ENCODE measurements at regions not wholly inside any gene's neighbourhood (a gene's known extent, or its start where the extent isn't known, plus 50 kb on each side); places are given as distances from the start of the nearest gene placed in this dataset.

DNA sequence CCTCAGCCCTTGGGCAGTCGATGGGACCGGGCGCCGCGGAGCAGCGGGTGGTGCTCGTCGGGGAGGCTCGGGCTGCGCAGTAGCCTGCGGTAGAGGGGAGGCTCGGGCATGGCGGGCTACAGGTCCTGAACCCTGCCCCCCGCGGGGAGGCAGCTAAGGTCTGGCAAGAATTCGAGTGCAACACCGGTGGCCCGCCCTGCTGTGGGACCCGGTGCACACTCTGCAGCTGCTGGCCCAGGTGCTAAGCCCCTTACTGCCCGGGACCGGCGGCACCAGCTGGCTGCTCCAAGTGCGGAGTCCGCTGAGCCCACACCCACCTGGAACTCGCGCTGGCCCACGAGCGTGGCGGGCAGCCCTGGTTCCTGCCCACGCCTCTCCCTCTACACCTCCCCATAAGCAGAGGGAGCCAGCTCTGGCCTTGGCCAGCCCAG, 377.7 kb upstream of the RBMS3 start:
- H3K9me3 ChIP-seq (replicated peaks; ENCODE audit: low read length): no peaks in the 10 kb centered on the region
- H3K9ac ChIP-seq (ENCODE audit: low read depth, low read length): no peak overlapping the region
- no peaks in the 10 kb centered on the region for H3K4me1 ChIP-seq (ENCODE audit: control insufficient read depth, insufficient read depth, low read length)
- H3K4me2 ChIP-seq (ENCODE audit: low read length): no peak overlapping the region
- H3K27me3 ChIP-seq (ENCODE audit: control insufficient read depth, insufficient read depth, low read length): no peaks in the 10 kb centered on the region
- no peaks in the 10 kb centered on the region for H3K36me3 ChIP-seq (ENCODE audit: insufficient read depth, low read length)
- H3K4me3 ChIP-seq (ENCODE audit: low read length): no peak overlapping the region

DNA sequence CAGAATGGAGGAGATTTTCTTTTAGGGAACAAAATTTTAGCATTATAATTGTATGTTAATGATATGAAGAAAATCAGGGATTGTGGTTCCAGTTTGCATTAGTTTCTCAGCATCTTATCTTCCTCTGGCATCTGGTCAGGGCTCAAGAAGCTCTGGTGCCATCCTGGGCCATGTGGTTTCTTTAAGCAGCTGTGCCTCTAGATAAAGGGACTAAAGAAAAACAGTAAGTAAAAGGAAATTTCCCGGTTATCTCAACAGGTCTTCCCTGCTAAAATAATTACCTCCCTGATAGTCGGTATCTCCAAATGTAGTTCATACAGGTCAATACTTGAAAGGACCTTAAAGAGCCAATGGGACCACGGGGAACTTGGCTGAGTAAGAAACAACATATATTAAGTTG, 375.1 kb upstream of the RBMS3 start:
- Histone ChIP-seq H3K4me3 (ENCODE audit: low read length) (no peak overlapping the region), H3K4me1 (ENCODE audit: control insufficient read depth, insufficient read depth, low read length) (no peaks in the 10 kb centered on the region), H3K27me3 (ENCODE audit: control insufficient read depth, insufficient read depth, low read length) (no peaks in the 10 kb centered on the region), H3K9me3 (replicated peaks; ENCODE audit: low read length) (no peaks in the 10 kb centered on the region), H3K9ac (ENCODE audit: low read depth, low read length) (no peak overlapping the region), H3K4me2 (ENCODE audit: low read length) (no peak overlapping the region), H3K36me3 (ENCODE audit: insufficient read depth, low read length) (no peaks in the 10 kb centered on the region)

DNA sequence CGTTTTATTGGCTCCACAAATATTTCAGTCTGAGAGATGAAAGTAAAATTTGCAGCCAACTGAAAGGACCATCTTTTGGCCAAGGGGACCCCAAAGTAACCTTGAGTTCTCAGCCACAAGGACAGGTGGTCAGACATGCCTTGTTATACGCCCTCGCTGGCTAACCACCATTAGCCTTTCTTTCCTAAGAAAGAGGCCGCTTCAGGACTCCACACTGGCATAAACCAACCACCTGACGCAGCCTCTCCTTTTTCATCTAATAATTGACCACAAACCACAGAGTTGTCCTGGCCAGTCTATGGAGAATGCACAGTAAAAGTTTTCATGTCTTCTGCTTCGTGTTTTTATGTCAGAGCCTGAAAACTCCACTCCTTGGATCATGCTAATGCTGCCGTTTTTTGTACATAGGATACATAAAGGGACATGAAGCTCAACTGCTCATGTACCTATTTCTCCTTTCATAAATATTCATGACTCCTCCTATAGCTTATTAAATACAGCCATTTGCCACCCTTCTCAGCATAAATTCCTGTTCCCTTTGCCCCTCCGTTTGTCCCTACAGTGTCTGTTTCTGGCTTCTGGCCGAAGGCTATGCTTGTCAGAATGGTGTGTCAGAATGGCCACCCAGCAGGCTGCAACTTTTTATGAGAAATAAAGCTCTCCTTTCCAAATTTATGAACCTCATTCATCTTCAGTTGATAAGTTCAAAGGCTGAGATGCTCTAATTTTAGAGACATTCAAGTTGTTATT, 374.1 kb upstream of the RBMS3 start:
- no peak overlapping the region for H3K4me2 ChIP-seq (ENCODE audit: low read length)
- no peaks in the 10 kb centered on the region for H3K27me3 ChIP-seq (ENCODE audit: control insufficient read depth, insufficient read depth, low read length)
- H3K36me3 ChIP-seq (ENCODE audit: insufficient read depth, low read length): no peaks in the 10 kb centered on the region
- H3K4me1 ChIP-seq (ENCODE audit: control insufficient read depth, insufficient read depth, low read length): no peaks in the 10 kb centered on the region
- H3K9ac ChIP-seq (ENCODE audit: low read depth, low read length): no peak overlapping the region
- H3K9me3 ChIP-seq (replicated peaks; ENCODE audit: low read length): no peaks in the 10 kb centered on the region
- no peak overlapping the region for H3K4me3 ChIP-seq (ENCODE audit: low read length)

DNA sequence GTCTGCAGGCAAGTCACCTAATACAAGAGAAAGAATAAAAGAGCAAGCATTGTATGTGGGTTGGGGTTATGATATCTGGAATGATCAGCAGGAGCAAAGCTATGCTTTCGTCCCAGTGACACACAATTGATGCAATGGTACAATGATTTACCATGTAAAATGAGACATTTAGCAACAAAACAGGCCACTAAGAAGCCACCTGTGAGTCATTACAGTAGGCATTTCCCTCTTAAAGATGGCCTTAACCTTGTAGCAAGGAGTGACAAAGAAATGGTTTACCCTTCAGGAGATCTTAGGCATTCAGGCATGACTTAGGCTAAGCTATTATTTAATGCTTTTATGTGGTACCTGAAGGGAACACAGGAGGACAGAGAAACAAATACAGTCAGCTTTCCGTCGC, 373.3 kb upstream of the RBMS3 start:
- H3K9ac ChIP-seq (ENCODE audit: low read depth, low read length): no peak overlapping the region
- no peaks in the 10 kb centered on the region for H3K4me1 ChIP-seq (ENCODE audit: control insufficient read depth, insufficient read depth, low read length)
- no peaks in the 10 kb centered on the region for H3K27me3 ChIP-seq (ENCODE audit: control insufficient read depth, insufficient read depth, low read length)
- H3K4me2 ChIP-seq (ENCODE audit: low read length): no peak overlapping the region
- no peaks in the 10 kb centered on the region for H3K9me3 ChIP-seq (replicated peaks; ENCODE audit: low read length)
- H3K36me3 ChIP-seq (ENCODE audit: insufficient read depth, low read length): no peaks in the 10 kb centered on the region
- no peak overlapping the region for H3K4me3 ChIP-seq (ENCODE audit: low read length)

DNA sequence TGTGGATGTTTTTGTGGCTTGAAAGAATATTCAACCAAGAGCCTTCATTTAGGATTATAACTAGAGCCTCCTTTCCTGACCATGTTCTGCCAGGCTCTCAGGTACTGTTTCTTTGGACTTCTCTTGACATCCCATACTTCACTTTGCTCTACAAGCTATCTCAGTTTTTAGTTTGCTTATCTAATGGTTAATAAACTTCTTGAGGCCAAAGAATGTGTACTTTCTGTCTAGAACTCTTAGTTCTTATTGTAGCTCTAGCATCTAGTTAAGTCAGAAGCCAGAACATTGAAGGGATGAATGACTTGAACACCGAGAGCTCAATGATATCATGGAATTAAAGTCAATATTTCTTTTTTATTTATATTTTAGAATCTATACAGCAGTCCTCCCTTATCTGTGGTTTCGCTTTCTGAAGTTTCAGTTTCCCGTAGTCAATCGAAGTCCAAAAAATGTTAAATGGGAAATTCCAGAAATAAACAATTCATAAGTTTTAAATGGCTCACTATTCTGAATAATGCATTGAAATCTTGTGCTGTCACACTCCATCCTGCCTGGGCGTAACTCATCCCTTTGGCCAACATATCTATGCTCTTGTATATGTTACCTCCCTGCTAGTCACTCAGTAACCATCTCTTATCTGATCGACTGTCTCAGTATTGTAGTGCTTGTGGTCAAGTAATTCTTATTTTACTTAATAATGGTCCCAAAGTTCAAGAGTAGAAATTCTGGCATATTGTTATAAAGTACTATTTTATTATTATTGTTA, 368.6 kb upstream of the RBMS3 start:
- H3K9me3 ChIP-seq (replicated peaks; ENCODE audit: low read length): no peaks in the 10 kb centered on the region

DNA sequence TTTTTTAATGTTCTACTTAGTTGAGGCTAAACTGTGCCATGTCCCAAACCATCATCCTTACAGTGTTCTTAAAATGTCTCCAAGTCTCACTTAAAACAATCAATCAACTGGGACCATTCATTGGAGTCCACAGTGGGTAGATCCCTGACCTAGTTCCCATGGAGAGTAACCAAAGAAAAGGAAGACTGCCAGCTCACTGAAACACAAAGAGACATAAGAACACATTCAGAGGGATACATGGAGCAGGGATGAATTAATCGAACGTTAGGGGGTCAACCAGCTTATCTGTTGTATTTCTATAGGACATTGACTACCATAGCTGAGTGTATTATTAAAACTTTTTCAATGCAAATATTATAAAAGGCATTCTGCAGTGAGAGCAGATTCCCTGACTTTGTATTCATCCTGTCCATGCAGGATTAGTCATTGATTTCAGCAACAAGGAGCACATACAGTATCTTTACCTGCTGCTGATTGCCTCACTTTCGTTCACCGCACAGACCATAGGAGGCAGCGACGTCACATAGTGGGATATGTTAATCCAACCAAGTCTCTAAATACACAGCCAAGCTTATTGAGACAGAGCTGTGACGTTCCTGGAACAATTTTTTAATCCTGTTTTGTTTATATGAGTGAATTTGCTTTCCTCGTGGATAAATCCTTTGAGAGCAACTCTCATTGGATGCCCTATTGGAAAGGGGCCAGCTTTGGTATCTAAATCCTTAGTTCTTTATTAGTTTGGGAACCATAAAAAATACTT, 364.9 kb upstream of the RBMS3 start:
- H3K36me3 ChIP-seq (ENCODE audit: insufficient read depth, low read length): no peaks in the 10 kb centered on the region
- no peaks in the 10 kb centered on the region for H3K9me3 ChIP-seq (replicated peaks; ENCODE audit: low read length)
- peak overlapping the region; percentile 71 for H3K4me3 ChIP-seq (ENCODE audit: low read length)
- peak overlapping the region; percentile 84 for H3K4me2 ChIP-seq (ENCODE audit: low read length)
- H3K27me3 ChIP-seq (ENCODE audit: control insufficient read depth, insufficient read depth, low read length): no peaks in the 10 kb centered on the region
- peaks cover 14% of the 10 kb centered on the region for H3K4me1 ChIP-seq (ENCODE audit: control insufficient read depth, insufficient read depth, low read length)
- peak overlapping the region; percentile 71 for H3K9ac ChIP-seq (ENCODE audit: low read depth, low read length)

More for the DNA sequence above, 368.6 kb upstream of the RBMS3 start:
- H3K36me3 ChIP-seq (ENCODE audit: insufficient read depth, low read length): no peaks in the 10 kb centered on the region
- no peak overlapping the region for H3K4me2 ChIP-seq (ENCODE audit: low read length)
- peaks cover 14% of the 10 kb centered on the region for H3K4me1 ChIP-seq (ENCODE audit: control insufficient read depth, insufficient read depth, low read length)
- no peak overlapping the region for H3K4me3 ChIP-seq (ENCODE audit: low read length)
- H3K27me3 ChIP-seq (ENCODE audit: control insufficient read depth, insufficient read depth, low read length): no peaks in the 10 kb centered on the region
- no peak overlapping the region for H3K9ac ChIP-seq (ENCODE audit: low read depth, low read length)

DNA sequence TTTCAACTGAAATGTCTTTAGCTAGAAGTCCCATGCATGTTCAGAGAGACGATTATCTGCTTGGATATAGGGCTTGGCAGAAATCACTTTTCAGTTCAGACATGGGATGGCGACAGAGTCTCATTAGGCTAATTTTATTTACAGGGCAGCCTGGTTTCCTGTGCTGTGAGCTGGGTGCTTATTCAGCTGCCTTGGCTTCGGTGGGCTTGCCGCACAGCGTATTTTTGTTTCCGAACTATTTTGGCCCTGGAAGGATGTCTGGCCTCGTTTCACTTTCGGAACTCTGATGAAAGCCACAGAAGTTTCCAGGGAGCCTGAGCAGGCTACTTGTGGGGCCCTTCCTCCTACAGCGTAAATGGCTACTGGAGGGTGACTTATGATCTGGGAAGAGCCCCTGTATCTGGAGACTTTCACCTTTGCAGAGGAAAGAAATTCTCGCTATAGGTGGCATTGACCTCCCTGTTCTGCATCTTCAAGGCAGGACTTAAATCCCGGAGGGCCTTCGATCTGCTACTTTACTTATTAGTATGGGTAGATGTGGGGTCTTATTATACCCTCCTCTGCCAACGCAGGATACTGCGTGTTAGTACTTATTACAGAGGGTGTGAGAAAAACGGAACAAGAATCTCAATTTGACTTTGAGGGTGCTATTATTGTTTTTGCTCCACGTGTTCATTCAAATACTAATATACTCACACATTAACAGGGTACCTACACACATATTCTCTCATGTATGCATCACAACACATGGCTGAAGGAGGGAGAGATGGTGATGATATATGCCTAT, 364.0 kb upstream of the RBMS3 start:
- no peaks in the 10 kb centered on the region for H3K27me3 ChIP-seq (ENCODE audit: control insufficient read depth, insufficient read depth, low read length)
- peak overlapping the region; percentile 71 for H3K4me3 ChIP-seq (ENCODE audit: low read length)
- H3K9me3 ChIP-seq (replicated peaks; ENCODE audit: low read length): no peaks in the 10 kb centered on the region
- H3K4me1 ChIP-seq (ENCODE audit: control insufficient read depth, insufficient read depth, low read length): peaks cover 14% of the 10 kb centered on the region
- no peaks in the 10 kb centered on the region for H3K36me3 ChIP-seq (ENCODE audit: insufficient read depth, low read length)
- H3K9ac ChIP-seq (ENCODE audit: low read depth, low read length): peak overlapping the region; percentile 71
- H3K4me2 ChIP-seq (ENCODE audit: low read length): peak overlapping the region; percentile 84

DNA sequence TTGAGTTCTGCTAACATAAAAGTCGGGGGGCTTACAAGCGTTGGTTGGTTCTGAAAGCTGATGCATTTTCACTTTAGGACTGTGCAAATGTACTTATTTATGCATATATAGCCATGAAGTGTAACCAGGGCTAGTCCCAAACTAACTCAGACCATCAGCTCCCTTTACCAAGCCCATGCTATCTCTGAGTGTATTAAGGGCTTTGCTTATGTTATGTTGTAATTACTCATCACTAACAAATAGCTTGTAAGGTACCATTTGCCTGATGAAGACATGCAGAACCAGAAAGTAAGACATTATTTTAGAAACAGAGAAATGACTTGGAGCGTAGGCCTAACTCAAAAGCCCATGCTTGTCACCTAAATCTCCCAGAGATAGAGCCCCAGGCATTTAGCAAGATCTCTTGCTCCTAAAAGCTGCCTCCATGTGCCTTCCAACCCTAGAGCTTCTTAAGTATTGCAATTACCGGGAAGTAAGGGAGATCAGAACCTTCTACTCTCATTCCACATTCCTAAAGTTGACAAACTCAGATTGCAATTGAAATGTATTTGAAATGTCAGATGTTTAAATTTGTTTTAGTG, 362.9 kb upstream of the RBMS3 start:
- H3K9me3 ChIP-seq (replicated peaks; ENCODE audit: low read length): no peaks in the 10 kb centered on the region
- H3K27me3 ChIP-seq (ENCODE audit: control insufficient read depth, insufficient read depth, low read length): no peaks in the 10 kb centered on the region
- H3K9ac ChIP-seq (ENCODE audit: low read depth, low read length): no peak overlapping the region
- no peaks in the 10 kb centered on the region for H3K36me3 ChIP-seq (ENCODE audit: insufficient read depth, low read length)
- H3K4me3 ChIP-seq (ENCODE audit: low read length): no peak overlapping the region
- peaks cover 14% of the 10 kb centered on the region for H3K4me1 ChIP-seq (ENCODE audit: control insufficient read depth, insufficient read depth, low read length)
- H3K4me2 ChIP-seq (ENCODE audit: low read length): no peak overlapping the region

DNA sequence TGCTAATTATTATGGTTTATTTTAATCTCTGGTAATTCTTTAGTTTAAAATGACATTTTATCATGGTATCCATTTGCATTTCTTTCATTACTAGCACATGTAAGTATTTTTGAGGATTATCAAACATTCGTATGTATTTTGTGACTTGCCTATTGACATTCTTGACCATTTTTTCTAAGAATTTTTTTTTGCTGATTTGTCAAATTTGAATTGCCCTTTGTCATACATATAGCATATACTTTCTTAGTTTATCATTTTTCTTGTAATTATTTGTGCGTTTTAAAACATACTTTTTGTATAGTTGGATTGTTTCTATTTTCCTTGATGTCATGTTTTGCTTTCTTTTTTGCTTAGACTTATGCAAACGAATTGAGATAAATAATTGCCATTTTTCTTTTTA, 358.5 kb upstream of the RBMS3 start:
- Histone ChIP-seq H3K9me3 (replicated peaks; ENCODE audit: low read length) (no peaks in the 10 kb centered on the region), H3K4me2 (ENCODE audit: low read length) (no peak overlapping the region), H3K4me1 (ENCODE audit: control insufficient read depth, insufficient read depth, low read length) (peaks cover 5% of the 10 kb centered on the region), H3K27me3 (ENCODE audit: control insufficient read depth, insufficient read depth, low read length) (no peaks in the 10 kb centered on the region), H3K36me3 (ENCODE audit: insufficient read depth, low read length) (no peaks in the 10 kb centered on the region), H3K4me3 (ENCODE audit: low read length) (no peak overlapping the region), H3K9ac (ENCODE audit: low read depth, low read length) (no peak overlapping the region)

DNA sequence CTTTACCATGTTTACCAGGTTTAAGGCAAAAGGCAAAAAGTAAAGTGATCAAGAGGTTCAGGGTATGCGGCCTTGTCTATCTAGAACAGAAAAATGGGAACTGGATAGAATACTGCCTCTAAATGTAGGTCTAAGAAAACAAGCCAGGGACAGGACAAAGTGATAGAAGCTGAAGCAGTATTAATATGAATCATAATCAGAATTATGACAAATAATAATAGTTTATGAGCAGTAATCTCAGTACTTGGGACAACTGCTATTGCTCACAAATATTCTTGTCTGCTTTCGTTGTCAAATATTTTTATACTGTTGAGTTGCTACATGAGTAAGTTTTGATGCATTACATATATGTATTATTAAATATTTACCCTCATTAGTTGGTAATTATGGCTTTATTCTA, 356.9 kb upstream of the RBMS3 start:
- Histone ChIP-seq H3K36me3 (ENCODE audit: insufficient read depth, low read length) (no peaks in the 10 kb centered on the region), H3K27me3 (ENCODE audit: control insufficient read depth, insufficient read depth, low read length) (no peaks in the 10 kb centered on the region), H3K9ac (ENCODE audit: low read depth, low read length) (no peak overlapping the region)

More for the DNA sequence above, 356.9 kb upstream of the RBMS3 start:
- Histone ChIP-seq H3K4me3 (ENCODE audit: low read length) (no peak overlapping the region), H3K4me1 (ENCODE audit: control insufficient read depth, insufficient read depth, low read length) (peaks cover 5% of the 10 kb centered on the region), H3K9me3 (replicated peaks; ENCODE audit: low read length) (no peaks in the 10 kb centered on the region), H3K4me2 (ENCODE audit: low read length) (no peak overlapping the region)
